ENCODE measurements at regions not wholly inside any gene's neighbourhood (a gene's known extent, or its start where the extent isn't known, plus 50 kb on each side); places are given as distances from the start of the nearest gene placed in this dataset.
"Not testable (repeated sequence)": the region's sequence is repeated elsewhere in the genome, so short reads cannot be mapped to it uniquely, and the experiment has no call there.

DNA sequence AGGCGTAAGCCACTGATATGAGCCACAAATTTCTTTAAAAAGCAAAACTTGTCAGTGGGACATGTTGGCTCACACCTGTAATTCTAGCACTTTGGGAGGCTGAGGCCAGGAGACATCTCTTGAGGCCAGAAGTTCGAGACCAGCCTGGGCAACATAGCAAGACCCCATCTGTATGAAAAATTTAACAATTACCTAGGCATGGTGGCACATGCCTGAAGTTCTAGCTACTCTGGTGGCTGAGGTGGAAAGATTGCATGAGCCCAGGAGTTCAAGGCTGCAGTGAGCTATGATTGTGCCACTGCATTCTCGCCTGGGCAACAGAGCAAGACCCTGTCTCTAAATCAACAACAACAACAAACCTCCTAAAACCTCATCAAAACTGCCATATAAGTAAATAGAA is 147.6 kb upstream of the BARHL2 start:
- Histone ChIP-seq H3K9ac (ENCODE audit: extremely low read depth, low read length, poor library complexity, severe bottlenecking) (no peak overlapping the region), H3K36me3 (ENCODE audit: control insufficient read depth, insufficient read depth, low read length) (no peaks in the 10 kb centered on the region), H3K27me3 (ENCODE audit: control insufficient read depth, insufficient read depth, low read length, poor library complexity, severe bottlenecking) (no peaks in the 10 kb centered on the region), H3K9me3 (ENCODE audit: control insufficient read depth, low read length) (no peaks in the 10 kb centered on the region), H3K4me1 (ENCODE audit: control insufficient read depth, insufficient read depth, low read length) (no peaks in the 10 kb centered on the region), H3K27ac (ENCODE audit: low read depth, low read length) (no peak overlapping the region), H3K4me3 (ENCODE audit: low read length) (no peak overlapping the region)
- Mint-ChIP-seq H3K27ac (no peak overlapping the region), H3K4me3 (no peak overlapping the region), H3K9me3 (peaks cover 21% of the 10 kb centered on the region), H3K36me3 (ENCODE audit: low read depth) (no peaks in the 10 kb centered on the region), H3K27me3 (ENCODE audit: insufficient read depth) (peaks cover 2% of the 10 kb centered on the region), H3K4me1 (no peaks in the 10 kb centered on the region)
- TF ChIP-seq, protein P1, sequence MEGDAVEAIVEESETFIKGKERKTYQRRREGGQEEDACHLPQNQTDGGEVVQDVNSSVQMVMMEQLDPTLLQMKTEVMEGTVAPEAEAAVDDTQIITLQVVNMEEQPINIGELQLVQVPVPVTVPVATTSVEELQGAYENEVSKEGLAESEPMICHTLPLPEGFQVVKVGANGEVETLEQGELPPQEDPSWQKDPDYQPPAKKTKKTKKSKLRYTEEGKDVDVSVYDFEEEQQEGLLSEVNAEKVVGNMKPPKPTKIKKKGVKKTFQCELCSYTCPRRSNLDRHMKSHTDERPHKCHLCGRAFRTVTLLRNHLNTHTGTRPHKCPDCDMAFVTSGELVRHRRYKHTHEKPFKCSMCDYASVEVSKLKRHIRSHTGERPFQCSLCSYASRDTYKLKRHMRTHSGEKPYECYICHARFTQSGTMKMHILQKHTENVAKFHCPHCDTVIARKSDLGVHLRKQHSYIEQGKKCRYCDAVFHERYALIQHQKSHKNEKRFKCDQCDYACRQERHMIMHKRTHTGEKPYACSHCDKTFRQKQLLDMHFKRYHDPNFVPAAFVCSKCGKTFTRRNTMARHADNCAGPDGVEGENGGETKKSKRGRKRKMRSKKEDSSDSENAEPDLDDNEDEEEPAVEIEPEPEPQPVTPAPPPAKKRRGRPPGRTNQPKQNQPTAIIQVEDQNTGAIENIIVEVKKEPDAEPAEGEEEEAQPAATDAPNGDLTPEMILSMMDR (conservative IDR thresholded peaks at IDR 0.05) = no peak
- DNase-seq = no peak
- 96 to 100% methylated on average over 1 to 3 of the region's 3 CpGs for WGBS, 2 experiments (ENCODE audit: insufficient coverage in 1 of 2, insufficient read length in 1 of 2)

DNA sequence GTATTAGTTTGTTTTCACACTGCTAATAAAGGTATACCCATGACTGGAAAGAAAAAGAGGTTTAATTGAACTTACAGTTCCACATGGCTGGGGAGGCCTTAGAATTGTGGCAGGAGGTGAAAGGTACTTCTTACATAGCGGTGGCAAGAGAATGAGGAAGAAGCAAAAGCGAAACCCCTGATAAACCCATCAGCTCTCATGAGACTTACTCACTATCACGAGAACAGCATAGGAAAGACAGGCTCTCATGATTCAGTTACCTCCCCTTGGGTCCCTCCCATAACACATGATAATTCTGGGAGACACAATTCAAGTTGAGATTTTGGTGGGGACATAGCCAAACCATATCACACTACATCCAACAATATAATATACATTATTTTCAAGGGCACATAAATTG is 145.7 kb upstream of the BARHL2 start:
- 89% methylated on average over 3 of the region's 3 CpGs; no CpG with 5 or more reads in 1 of the 2 experiments for whole genome bisulfite sequencing, 2 experiments (ENCODE audit: insufficient coverage in 1 of 2, insufficient read length in 1 of 2)
- Histone ChIP-seq H3K27ac (ENCODE audit: low read depth, low read length) (no peak overlapping the region), H3K36me3 (ENCODE audit: control insufficient read depth, insufficient read depth, low read length) (no peaks in the 10 kb centered on the region), H3K4me1 (ENCODE audit: control insufficient read depth, insufficient read depth, low read length) (no peaks in the 10 kb centered on the region), H3K9ac (ENCODE audit: extremely low read depth, low read length, poor library complexity, severe bottlenecking) (no peak overlapping the region), H3K9me3 (ENCODE audit: control insufficient read depth, low read length) (no peaks in the 10 kb centered on the region), H3K27me3 (ENCODE audit: control insufficient read depth, insufficient read depth, low read length, poor library complexity, severe bottlenecking) (no peaks in the 10 kb centered on the region), H3K4me3 (ENCODE audit: low read length) (no peak overlapping the region)
- Mint-ChIP-seq H3K9me3 (peaks cover 21% of the 10 kb centered on the region), H3K27me3 (ENCODE audit: insufficient read depth) (peaks cover under 1% of the 10 kb centered on the region), H3K4me3 (no peak overlapping the region), H3K4me1 (no peaks in the 10 kb centered on the region), H3K27ac (no peak overlapping the region), H3K36me3 (ENCODE audit: low read depth) (no peaks in the 10 kb centered on the region)
- no peak for DNase-seq
- TF ChIP-seq, protein P1 (conservative IDR thresholded peaks at IDR 0.05) = no peak

DNA sequence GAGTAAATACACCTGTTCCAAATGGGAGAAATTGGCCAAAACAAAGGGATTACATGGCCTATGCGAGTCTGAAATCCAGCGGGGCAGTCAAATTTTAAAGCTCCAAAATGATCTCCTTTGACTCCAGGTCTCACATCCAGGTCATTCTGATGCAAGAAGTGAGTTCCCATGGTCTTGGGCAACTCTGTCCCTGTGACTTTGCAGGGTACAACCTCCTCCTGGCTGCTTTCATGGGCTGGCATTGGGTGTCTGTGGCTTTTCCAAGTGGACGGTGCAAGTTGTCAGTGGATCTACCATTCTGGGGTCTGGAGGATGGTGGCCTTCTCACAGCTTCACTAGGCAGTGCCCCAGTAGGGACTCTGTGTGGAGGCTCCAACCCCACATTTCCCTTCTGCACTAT is 144.3 kb upstream of the BARHL2 start:
- not testable (repeated sequence) for H3K4me3 Mint-ChIP-seq; H3K9ac ChIP-seq (ENCODE audit: extremely low read depth, low read length, poor library complexity, severe bottlenecking); H3K27me3 ChIP-seq (ENCODE audit: control insufficient read depth, insufficient read depth, low read length, poor library complexity, severe bottlenecking); H3K4me1 Mint-ChIP-seq; H3K4me3 ChIP-seq (ENCODE audit: low read length); H3K27ac ChIP-seq (ENCODE audit: low read depth, low read length); H3K27ac Mint-ChIP-seq; DNase-seq; H3K36me3 Mint-ChIP-seq (ENCODE audit: low read depth); H3K27me3 Mint-ChIP-seq (ENCODE audit: insufficient read depth); H3K4me1 ChIP-seq (ENCODE audit: control insufficient read depth, insufficient read depth, low read length); H3K9me3 ChIP-seq (ENCODE audit: control insufficient read depth, low read length); H3K36me3 ChIP-seq (ENCODE audit: control insufficient read depth, insufficient read depth, low read length)
- H3K9me3 Mint-ChIP-seq = peaks cover 21% of the 10 kb centered on the region
- WGBS, 2 experiments (ENCODE audit: insufficient coverage in 1 of 2, insufficient read length in 1 of 2) = 94 to 97% methylated on average over 2 to 3 of the region's 3 CpGs

DNA sequence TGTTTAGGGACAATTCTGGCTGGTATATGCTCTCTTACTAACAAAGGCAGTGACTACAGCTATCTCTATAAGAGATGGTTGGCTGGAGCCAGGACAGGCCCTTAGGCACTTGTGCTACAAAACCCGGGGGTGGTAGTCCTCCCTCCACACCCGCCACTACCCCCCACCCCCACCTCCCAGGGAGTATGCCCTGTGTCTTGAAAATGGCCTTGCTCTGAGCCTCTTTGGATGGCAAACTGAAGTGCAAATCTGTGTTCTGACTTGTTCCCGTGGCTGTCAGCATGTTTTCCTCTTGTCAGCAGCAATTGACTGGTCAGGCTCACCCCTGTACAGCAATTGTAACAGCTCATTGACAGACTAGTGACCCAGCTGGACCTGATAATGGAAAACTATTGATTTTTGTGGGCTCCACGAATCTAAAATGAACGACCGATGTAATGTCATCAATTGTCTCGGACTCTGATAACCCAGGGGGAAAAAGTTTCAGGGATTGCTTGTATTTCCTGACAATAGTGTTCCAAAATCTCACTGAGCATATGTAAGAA is 139.4 kb upstream of the BARHL2 start:
- no peak for DNase-seq
- TF ChIP-seq, protein P1 (conservative IDR thresholded peaks at IDR 0.05) = no peak
- H3K27ac Mint-ChIP-seq = no peak overlapping the region
- peaks cover 3% of the 10 kb centered on the region for H3K4me1 Mint-ChIP-seq
- Histone ChIP-seq H3K9me3 (ENCODE audit: control insufficient read depth, low read length) (no peaks in the 10 kb centered on the region), H3K4me3 (ENCODE audit: low read length) (no peak overlapping the region), H3K36me3 (ENCODE audit: control insufficient read depth, insufficient read depth, low read length) (no peaks in the 10 kb centered on the region), H3K4me1 (ENCODE audit: control insufficient read depth, insufficient read depth, low read length) (no peaks in the 10 kb centered on the region), H3K27me3 (ENCODE audit: control insufficient read depth, insufficient read depth, low read length, poor library complexity, severe bottlenecking) (peaks cover 17% of the 10 kb centered on the region), H3K27ac (ENCODE audit: low read depth, low read length) (no peak overlapping the region), H3K9ac (ENCODE audit: extremely low read depth, low read length, poor library complexity, severe bottlenecking) (no peak overlapping the region)
- peaks cover 25% of the 10 kb centered on the region for H3K27me3 Mint-ChIP-seq (ENCODE audit: insufficient read depth)
- 69 to 79% methylated on average over 5 to 7 of the region's 7 CpGs for WGBS, 2 experiments (ENCODE audit: insufficient coverage in 1 of 2, insufficient read length in 1 of 2)
- no peaks in the 10 kb centered on the region for H3K36me3 Mint-ChIP-seq (ENCODE audit: low read depth)
- H3K9me3 Mint-ChIP-seq = peaks cover 11% of the 10 kb centered on the region
- H3K4me3 Mint-ChIP-seq = no peak overlapping the region

Measured in endodermal cell (in vitro differentiated cells).